Ecto neural progenitor cell (in vitro differentiated cells): ENCODE measurements at regions not wholly inside any gene's neighbourhood (a gene's known extent, or its start where the extent isn't known, plus 50 kb on each side); places are given as distances from the start of the nearest gene placed in this dataset.

Experiments used
- DNase-seq: peaks from one replicate; pipeline ENCODE4 v3.0.0-alpha.2; 2018; ENCODE audit warnings: low spot score

GRCh38 chr6:106035655-106036054 lies 50.5 kb upstream of the PRDM1 start:
- no peak for DNase-seq

- DNase-seq, result no peak
Measured at GRCh38 chr6:106033806-106034205, 52.3 kb upstream of the PRDM1 start.

- DNase-seq, result no peak
Measured at GRCh38 chr6:106027758-106028157, 58.4 kb upstream of the PRDM1 start.

DNA sequence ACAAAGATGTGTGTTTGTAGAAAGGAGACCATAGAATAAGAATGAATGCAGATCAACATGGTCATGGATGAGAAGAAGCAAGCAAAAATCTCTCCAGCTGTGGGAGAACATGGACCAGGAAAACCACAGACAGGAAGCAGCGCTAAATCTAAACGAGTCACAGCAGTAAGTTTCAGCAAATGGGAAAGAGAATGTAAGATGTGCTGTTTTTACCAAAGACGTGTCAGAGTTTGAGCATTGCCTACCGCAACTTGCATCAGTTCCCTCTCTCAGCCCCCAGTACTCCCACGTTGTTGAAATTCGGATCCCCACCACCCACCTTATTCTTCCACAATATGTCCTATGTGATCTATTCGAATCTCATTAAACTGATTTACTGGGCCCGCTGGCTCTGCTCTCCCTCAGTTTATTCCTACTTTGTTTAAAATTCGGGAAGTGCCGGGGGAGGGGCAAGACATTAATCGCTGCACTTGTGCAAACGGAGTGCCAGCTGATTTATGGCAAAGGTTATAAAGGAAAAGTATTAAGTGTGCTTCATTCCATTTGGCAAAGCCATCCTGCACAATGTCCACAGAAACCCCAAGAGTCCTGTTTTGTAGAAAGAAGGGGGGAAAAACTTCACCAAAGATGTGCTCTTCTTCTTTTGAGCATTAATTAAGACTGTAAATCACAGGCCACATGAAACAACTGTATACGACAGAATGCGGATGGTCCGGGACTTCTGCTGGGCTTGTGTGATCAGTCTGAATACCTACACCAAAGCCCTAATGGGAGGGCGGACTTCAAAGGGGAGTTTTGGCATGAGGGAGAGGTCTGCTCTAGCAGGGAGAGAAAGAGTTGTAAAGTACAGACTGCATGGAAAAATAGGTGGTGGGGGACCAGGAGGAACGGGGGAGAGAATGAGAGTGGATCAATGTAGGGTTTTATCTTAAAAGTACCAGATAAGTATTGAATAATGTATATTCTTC lies 59.1 kb upstream of the PRDM1 start:
- no peak for DNase-seq

DNA sequence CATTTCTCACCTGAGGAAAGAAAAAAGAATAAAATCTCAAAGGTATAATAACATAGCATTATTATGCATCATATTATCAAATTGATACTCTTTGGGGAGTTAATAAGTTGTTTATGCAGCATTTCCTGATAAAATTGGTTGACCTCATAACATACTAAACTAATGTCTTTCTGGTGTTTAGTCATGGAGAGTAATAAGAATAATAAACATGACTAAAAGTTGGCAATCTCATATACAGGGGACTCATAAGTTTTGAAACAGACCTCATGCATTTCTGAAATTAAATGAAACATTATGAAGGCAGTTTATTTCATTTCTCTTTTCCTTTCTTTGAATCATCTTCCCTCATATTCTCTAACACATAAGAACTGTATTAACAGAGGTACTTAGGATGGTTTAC lies 60.5 kb upstream of the PRDM1 start:
- DNase-seq, result no peak

GRCh38 chr6:106022801-106023200 lies 63.3 kb upstream of the PRDM1 start:
- no peak for DNase-seq

- no peak for DNase-seq
Measured at GRCh38 chr6:106017454-106017853, 68.7 kb upstream of the PRDM1 start.

- no peak for DNase-seq
Measured at GRCh38 chr6:106014955-106015354, 71.2 kb upstream of the PRDM1 start.

DNA sequence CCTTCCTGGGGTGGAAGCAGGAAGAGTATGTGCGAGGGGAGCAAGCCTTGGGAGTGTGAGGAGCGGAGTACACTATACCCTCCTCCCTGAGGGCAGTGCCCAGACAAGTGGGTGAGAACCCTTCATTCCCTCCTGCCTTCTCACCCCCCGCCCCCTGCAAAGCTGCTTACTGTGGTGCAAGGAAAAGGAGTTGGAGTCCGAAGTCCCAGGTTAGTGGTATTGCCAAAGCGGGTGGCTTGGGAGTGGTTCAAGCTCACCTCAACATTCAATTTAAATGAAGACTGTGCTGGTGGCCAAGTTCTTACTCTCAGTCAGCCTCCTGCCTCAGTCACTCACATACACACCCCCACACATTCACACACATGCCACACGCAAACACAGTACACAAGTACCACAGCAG lies 74.7 kb upstream of the PRDM1 start:
- DNase-seq, result no peak

DNA sequence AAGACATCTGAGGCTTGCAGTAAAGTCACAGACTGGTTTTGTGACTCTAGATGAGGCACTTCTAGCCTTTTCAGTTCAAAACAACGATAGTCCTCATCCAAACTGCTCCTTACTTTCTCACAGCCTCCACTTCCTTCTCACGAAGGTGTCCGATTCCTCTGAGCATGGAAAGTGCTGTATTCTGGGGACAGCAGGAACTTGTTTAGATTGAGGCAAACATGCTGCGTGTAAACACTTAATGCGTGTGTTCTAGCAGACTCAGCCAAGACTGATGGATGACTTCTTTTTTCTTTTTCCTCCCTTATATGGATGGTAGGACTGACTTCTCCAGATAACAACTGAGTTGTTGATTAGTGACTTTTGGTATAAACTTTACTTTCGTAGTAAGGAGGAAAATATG lies 80.2 kb upstream of the PRDM1 start:
- DNase-seq, result no peak

GRCh38 chr6:106005013-106005412 lies 81.1 kb upstream of the PRDM1 start:
- DNase-seq, result no peak

- no peak for DNase-seq
Measured at GRCh38 chr6:106003268-106003987, 82.7 kb upstream of the PRDM1 start.

GRCh38 chr6:106002005-106002404 lies 84.1 kb upstream of the PRDM1 start:
- DNase-seq, result no peak

- no peak for DNase-seq
Measured at GRCh38 chr6:106000935-106001334, 85.2 kb upstream of the PRDM1 start.

DNA sequence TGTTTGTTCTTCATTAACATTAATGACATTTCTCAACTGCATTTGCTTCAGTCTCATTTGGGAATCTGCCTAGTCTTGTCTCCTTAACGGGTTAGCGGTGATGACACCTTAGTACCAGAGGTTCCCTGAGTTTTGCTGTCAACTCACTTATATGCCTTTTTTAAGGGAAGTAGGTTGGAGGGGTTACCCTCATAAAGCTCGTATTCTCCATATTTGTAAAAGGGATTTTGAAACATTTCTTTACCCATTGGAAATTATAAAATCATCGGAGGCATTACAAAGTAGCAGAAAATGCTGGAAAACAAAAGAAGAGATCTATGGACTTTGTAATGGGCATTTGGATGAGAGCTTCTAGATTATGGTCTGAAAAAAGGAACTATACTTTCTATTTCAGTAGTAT lies 88.7 kb upstream of the PRDM1 start:
- DNase-seq, result no peak

DNA sequence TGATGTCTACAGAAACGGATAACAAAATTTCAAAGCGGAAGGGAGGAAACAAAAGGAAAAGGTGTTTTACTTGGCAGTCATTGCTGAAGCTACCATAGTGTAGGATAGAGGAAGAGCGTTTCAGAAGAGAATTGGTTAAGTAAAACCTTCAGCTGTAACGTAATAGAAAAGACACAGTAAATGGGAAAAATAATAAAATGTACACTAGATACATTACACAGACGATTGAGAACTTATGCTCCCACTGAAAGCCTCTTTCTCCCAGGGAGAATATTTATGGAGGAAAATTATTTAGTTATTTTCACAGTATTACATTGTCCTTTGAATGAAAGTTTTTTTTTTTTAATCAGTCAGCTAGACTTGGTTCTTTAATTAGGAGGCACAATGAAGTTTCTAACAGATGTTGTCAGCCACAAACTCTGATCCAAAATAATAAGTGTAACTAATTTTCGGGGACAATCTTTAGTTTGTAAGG lies 90.7 kb upstream of the PRDM1 start:
- no peak for DNase-seq

DNA sequence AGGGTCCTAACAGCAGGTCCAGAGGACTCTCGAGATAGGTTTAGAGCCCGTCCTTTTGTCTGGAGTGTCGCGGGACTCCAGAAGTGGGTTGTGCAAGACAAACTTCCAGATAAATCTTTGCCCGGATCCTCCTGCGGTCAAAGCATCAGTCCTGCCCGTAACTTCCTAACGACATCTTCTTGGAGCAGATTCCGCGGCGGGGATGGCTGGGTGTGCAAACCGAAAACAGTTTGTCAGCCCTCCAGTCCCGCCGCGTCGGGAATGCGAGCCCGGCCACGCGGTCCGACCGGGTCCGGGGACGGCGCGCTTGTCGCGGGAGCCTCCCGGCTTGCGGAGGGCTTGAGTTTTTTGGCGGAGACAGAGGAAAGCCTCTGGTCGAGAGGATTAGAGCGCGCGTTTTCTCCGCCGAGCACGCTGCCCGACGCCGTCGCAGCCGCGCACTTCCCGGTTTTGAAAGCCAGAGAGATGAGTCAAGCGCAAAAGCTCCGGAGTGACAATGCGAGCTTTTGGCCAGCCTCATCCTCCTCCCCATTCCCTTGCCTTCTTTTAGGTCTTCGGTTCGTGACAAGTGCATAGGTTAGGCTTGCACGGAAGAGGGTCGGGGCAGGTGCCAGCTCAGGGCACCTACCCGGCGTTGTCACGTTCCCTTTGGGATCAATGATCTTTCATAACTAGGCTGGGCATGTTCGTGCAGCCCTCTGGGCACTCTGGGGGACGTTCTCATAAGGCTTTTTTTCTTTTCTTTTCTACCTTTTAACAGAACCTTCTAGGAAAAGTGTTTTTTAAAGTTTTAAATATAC lies 91.3 kb upstream of the PRDM1 start:
- DNase-seq, result peak; percentile 77

DNA sequence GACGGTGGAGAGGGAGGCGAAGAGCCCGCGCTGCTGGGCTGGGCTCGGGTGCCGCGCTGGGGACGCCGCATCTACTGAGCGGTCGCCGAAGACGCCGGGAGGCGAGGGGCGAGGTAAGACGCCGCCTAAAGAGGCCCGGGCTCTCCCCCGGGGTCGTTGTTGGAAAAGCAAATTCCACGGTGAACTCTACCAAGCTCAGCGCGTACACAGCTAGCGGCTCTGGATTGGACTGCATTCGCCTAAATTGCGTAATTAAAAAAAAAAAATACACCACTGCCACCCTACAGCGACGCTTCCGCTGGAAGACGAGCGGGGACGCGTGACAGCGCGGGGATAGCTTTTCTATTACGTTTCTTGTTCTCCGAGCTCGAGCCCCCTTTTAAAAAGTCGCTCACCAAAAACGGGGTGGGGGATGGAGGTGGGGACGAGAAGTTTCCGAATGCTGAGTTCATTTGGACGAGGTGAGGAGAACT lies 92.0 kb upstream of the PRDM1 start:
- peak; percentile 65 for DNase-seq

GRCh38 chr6:105993341-105994117 lies 92.6 kb upstream of the PRDM1 start:
- no peak for DNase-seq

GRCh38 chr6:105992315-105992961 lies 93.7 kb upstream of the PRDM1 start:
- DNase-seq, result peak; percentile 88
